Astrocyte of the hippocampus (primary cell): ENCODE measurements at regions not wholly inside any gene's neighbourhood (a gene's known extent, or its start where the extent isn't known, plus 50 kb on each side); places are given as distances from the start of the nearest gene placed in this dataset.
A peak's percentile ranks its signal among the peaks of the same experiment; 100 is the strongest.

Experiments
- DNase-seq: peaks from one replicate; pipeline ENCODE4 v3.0.0; 2011; ENCODE audit warnings: low read depth, low spot score

GRCh38 chr3:5616873-5617272, 429.4 kb downstream of the EDEM1 start:
- DNase-seq, result no peak

GRCh38 chr3:5618170-5618569, 430.7 kb downstream of the EDEM1 start:
- DNase-seq, result no peak

DNA sequence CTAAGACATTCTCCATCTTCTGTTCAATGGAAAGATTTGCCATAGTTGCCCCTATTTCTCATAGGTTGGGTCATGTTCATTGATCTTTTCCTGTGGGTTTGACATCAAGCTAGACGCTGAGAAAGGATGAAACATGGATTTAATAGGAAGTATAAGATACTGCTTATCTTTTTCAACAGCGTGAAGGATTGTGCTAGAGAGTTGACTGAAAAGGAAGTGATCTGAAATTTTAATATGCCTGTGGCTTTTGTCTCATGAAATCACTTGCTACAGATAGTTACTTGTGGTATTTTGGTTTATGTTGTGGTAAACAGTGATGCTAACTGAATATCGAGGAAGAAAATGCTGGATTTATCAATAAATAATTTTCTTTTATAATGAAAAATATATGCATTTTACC, 442.9 kb downstream of the EDEM1 start:
- DNase-seq, result no peak

DNA sequence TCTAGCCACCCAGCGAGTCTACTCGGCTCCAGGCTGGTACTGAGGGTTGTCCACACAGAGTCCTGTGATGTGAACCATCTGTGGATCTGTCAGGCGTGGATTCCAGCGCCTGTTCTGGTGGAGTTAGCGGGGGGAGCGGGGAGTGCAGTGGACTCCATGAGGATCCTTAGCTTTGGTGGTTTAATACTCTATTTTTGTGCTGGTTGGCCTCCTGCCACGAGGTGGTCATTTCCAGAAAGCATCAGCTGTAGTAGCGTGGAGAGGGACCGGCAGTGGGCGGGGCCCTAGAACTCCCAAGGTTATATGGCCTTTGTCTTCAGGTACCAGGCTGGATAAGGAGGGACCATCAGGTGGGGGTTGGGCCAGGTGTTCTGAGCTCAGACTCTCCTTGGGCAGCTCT, 446.5 kb downstream of the EDEM1 start:
- DNase-seq, result no peak

DNA sequence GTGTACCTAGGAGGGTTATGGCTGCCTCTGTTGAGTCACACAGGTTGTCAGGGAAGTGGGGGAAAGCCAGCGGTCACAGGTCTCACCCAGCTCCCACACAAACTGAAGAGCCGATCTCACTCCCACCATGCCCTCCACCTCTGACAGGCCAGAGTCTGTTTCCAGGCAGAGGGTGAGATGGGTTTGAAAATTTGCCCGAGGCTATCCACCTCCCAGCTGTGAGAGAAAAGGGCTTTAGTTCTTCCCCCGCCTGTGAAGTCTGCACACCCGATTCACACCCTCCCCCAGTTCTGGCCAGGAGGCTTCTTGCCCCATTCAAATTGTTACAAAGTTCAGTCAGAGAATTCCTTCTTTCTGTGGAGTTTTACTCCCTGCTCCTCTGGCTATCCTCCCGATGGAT, 446.9 kb downstream of the EDEM1 start:
- no peak for DNase-seq

DNA sequence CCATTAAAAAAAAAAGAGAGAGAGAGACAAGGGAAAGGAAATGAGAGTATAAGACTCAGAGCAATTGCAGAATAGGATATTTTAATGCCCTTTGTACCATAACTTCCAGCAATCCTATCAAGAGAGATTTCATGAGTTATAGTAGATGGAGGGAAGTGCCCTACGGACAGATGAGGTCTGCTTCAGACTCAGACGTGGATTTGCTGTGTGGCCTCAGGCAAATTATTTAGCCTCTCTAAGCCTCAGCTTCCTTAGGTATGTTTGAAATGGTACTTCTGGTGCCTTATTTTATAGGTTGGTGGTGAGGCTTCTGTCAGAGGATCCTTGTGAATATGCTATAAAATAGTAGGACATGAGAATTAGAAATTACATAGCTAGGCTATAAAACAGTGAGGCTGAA, 448.2 kb downstream of the EDEM1 start:
- DNase-seq, result no peak

GRCh38 chr3:5638550-5638949, 451.0 kb downstream of the EDEM1 start:
- DNase-seq, result no peak

DNA sequence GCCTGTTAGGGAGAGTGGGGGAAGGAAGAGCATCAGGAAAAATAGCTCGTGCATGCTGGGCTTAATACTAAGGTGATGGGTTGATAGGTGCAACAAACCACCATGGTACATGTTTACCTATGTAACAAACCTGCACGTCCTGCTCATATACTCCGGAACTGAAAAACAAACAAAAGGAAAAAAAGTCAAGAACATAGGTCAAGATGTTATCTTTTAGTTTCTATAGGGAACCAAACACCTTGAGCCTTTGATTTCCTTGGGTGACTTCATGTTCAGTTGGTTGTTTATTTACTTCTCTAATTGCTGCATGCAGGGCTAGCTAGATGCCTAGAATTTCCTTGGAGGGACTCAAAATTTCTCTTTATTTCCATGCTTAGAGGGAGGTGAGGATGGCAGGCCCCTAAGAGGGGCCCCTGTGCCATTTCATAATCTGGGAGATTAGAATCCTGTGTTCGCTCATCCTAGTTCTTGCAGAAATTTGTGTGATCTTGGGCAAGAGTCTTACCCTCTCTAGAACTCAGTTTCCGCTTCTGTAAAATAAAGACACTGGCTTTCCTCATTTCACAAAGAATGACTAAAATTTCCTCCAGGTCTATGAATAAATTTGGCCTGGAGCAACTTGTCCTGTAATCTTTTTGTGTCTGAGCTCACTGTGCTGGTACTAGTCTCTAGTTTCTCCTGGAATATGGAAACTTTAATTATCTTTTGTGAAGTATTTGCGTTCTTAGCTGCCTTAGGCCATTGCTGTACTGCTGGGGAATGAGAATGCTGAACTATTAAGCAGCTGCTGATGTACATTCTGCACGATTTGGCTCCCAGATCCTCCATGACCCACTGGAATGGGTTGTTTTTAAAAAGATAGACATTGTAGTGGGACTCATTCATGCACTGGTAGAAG, 457.5 kb downstream of the EDEM1 start:
- DNase-seq, result no peak

- no peak for DNase-seq
Measured at GRCh38 chr3:5645692-5646410, 458.3 kb downstream of the EDEM1 start.

DNA sequence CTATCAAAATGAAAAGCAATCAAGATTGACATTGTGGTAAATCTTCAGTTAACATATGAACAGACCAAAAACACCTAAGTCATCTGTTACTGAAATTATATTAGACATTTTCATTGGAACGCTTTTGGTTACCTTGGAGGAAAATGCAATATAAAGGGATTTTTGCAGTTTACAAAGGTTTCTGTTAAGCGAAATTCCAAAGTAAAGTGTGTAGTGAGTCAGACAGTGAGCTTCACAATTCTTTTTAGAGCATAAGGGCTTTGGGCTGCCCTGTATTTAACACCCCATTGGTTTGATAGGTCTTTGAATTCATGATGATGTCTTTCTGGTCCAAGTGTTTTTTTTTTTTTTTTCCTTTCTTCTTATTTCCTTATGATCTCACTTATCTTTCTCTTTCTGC, 462.8 kb downstream of the EDEM1 start:
- DNase-seq, result no peak

DNA sequence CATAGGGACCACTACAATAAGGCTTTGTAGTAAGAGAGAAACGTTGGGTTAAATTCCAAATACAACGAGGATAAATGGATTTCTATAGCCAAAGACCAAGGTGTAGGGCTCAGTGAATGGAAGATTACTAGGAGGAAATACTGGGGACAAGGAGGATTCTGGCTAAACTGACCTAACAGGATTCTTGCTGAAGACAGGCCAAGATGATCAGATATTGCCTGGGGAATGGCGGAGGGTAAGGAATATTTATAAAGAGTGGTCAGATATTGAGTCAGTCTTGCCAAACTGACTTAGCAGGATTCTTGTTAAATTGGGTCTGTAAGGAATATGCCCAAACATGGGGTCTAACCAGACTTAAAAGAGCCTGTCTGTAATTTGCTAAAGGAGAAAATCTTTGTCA, 463.8 kb downstream of the EDEM1 start:
- no peak for DNase-seq

GRCh38 chr3:5653426-5654143, 466.1 kb downstream of the EDEM1 start:
- peak; percentile 11 for DNase-seq

GRCh38 chr3:5657106-5657505, 469.6 kb downstream of the EDEM1 start:
- DNase-seq, result no peak

- no peak for DNase-seq
Measured at GRCh38 chr3:5663601-5664000, 476.1 kb downstream of the EDEM1 start.

DNA sequence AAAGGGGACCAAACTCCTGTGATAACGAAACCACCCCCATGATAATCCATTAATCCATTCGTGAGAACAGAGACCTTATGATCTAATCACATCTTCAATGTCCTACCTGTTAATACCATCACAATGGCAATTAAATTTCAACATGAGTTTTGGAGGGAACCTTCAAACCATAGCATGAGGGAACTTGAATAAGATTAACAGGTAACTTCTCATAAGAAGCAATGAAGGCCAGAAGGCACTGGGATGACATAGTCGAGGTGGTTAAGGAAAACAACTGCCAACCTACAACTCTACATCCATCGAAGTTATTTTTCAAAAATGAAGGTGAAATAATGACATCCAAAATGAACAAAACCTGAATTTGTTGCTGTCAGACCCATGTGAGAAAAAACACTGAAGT, 478.9 kb downstream of the EDEM1 start:
- DNase-seq, result no peak

- DNase-seq, result no peak
Measured at GRCh38 chr3:5673521-5673920, 486.0 kb downstream of the EDEM1 start.

DNA sequence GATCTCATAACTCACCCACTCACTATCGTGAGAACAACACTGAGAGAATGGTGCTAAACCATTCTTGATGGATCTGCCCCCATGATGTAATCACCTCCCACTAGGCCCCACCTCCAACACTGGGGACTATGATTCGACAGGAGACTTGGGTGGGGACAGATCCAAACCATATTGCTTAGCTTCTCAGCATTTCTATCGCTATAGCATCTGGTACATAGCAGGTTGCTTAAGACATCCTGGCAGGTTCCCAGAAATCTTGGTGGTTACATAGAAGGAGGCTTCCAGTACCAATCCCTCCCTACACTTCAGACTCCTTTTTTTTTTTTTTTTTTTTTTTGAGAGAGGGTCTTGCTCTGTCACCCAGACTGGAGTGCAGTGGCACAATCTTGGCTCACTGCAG, 487.8 kb downstream of the EDEM1 start:
- DNase-seq, result no peak

GRCh38 chr3:5677555-5677954, 490.0 kb downstream of the EDEM1 start:
- no peak for DNase-seq

GRCh38 chr3:5678248-5678647, 490.7 kb downstream of the EDEM1 start:
- DNase-seq, result no peak

DNA sequence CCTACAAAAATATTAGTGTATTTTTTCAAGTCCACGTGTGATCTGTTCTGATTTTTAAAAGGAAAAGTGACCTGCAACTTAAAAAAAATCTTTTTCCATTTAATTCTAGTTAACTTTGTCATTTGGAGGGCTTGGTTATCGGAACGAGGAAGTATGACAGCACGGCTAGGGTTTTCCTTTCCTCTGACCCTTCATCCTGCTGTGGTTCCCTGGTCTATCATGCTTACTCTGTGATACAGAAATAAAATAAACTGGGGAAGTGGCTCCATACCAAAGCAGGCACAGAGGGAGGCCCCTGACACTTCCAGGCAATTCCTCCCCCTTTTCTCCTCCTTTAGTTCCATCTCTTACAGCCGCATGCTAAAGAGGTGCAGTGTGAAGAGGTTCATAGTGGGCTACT, 491.3 kb downstream of the EDEM1 start:
- DNase-seq, result no peak

GRCh38 chr3:5687230-5687629, 499.7 kb downstream of the EDEM1 start:
- no peak for DNase-seq

DNA sequence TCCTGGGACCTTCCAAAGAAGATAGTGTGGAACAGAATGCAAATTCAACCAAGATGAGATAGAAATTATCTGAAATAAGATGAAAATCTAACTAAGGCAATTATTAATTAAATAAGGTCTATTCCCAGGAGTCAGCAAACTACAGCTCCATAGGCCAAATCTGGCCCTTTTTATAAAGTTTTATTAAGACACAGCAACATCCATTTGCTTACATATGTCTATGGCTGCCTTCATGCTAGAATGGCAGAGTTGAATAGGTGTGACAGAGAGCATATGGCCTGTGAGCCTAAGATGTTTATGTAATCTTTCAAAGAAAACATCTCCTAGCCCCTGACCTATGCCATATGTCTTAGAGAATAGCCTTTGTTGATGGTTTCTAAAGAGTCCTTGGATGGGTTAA, 503.0 kb downstream of the EDEM1 start:
- DNase-seq, result no peak
